ENCODE measurements at regions not wholly inside any gene's neighbourhood (a gene's known extent, or its start where the extent isn't known, plus 50 kb on each side); places are given as distances from the start of the nearest gene placed in this dataset.

- TF ChIP-seq PRDM6 (tag by site-specific recombination; IDR thresholded peaks at IDR 0.05) (no peak), SCRT1 (tag by site-specific recombination; IDR thresholded peaks at IDR 0.05; ENCODE audit: borderline replicate concordance) (no peak), ZNF701 (tag by site-specific recombination; IDR thresholded peaks at IDR 0.05) (no peak), ZNF169 (tag by site-specific recombination; IDR thresholded peaks at IDR 0.05) (no peak), ZNF223 (tag by site-specific recombination; IDR thresholded peaks at IDR 0.05) (no peak), ZNF521 (tag by site-specific recombination; IDR thresholded peaks at IDR 0.05) (no peak)
Measured at GRCh38 chr13:107365466-107366215, 797.7 kb upstream of the ARGLU1 start (continued).

- H3K27ac ChIP-seq (ENCODE audit: extremely low read depth, low read depth, low read length), result no peak overlapping the region
- H3K4me3 ChIP-seq (ENCODE audit: low read depth, low read length), result no peak overlapping the region
- no peaks in the 10 kb centered on the region for H3K9me3 ChIP-seq (ENCODE audit: control insufficient read depth, insufficient read depth, low read depth, low read length)
- no peak for TF ChIP-seq ZNF549 (tag by site-specific recombination; IDR thresholded peaks at IDR 0.05)
- no peak for TF ChIP-seq ZNF544 (tag by site-specific recombination; IDR thresholded peaks at IDR 0.05)
- TF ChIP-seq, protein P1, sequence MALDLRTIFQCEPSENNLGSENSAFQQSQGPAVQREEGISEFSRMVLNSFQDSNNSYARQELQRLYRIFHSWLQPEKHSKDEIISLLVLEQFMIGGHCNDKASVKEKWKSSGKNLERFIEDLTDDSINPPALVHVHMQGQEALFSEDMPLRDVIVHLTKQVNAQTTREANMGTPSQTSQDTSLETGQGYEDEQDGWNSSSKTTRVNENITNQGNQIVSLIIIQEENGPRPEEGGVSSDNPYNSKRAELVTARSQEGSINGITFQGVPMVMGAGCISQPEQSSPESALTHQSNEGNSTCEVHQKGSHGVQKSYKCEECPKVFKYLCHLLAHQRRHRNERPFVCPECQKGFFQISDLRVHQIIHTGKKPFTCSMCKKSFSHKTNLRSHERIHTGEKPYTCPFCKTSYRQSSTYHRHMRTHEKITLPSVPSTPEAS (tag by site-specific recombination; IDR thresholded peaks at IDR 0.05), result no peak
- no peak for TF ChIP-seq ZNF140 (tag by site-specific recombination; IDR thresholded peaks at IDR 0.05)
- TF ChIP-seq GLIS1 (tag by site-specific recombination; IDR thresholded peaks at IDR 0.05), result no peak
- TF ChIP-seq ZNF692 (tag by site-specific recombination; IDR thresholded peaks at IDR 0.05), result no peak
- TF ChIP-seq, protein P2, sequence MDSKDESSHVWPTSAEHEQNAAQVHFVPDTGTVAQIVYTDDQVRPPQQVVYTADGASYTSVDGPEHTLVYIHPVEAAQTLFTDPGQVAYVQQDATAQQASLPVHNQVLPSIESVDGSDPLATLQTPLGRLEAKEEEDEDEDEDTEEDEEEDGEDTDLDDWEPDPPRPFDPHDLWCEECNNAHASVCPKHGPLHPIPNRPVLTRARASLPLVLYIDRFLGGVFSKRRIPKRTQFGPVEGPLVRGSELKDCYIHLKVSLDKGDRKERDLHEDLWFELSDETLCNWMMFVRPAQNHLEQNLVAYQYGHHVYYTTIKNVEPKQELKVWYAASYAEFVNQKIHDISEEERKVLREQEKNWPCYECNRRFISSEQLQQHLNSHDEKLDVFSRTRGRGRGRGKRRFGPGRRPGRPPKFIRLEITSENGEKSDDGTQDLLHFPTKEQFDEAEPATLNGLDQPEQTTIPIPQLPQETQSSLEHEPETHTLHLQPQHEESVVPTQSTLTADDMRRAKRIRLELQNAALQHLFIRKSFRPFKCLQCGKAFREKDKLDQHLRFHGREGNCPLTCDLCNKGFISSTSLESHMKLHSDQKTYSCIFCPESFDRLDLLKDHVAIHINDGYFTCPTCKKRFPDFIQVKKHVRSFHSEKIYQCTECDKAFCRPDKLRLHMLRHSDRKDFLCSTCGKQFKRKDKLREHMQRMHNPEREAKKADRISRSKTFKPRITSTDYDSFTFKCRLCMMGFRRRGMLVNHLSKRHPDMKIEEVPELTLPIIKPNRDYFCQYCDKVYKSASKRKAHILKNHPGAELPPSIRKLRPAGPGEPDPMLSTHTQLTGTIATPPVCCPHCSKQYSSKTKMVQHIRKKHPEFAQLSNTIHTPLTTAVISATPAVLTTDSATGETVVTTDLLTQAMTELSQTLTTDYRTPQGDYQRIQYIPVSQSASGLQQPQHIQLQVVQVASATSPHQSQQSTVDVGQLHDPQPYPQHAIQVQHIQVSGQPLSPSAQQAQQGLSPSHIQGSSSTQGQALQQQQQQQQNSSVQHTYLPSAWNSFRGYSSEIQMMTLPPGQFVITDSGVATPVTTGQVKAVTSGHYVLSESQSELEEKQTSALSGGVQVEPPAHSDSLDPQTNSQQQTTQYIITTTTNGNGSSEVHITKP (tag by site-specific recombination; IDR thresholded peaks at IDR 0.05), result no peak
- CTCF ChIA-PET, result no interaction called here
- POLR2A ChIA-PET, result no interaction called here
- H3K36me3 ChIP-seq (ENCODE audit: control insufficient read depth in 2 of 2, insufficient read depth in 1 of 2, low read length in 2 of 2), result no peaks in the 10 kb centered on the region
- H3K4me1 ChIP-seq (ENCODE audit: control insufficient read depth, insufficient read depth, low read length), result no peaks in the 10 kb centered on the region
Measured at GRCh38 chr13:107364658-107365057, 796.7 kb upstream of the ARGLU1 start.

- H3K36me3 ChIP-seq (ENCODE audit: control insufficient read depth in 2 of 2, insufficient read depth in 1 of 2, low read length in 2 of 2), result no peaks in the 10 kb centered on the region
- H3K4me1 ChIP-seq (ENCODE audit: control insufficient read depth, insufficient read depth, low read length), result no peaks in the 10 kb centered on the region
- H3K4me3 ChIP-seq (ENCODE audit: low read depth, low read length), result no peak overlapping the region
- H3K27ac ChIP-seq (ENCODE audit: extremely low read depth, low read depth, low read length), result no peak overlapping the region
- ChIA-PET CTCF (no interaction called here), POLR2A (no interaction called here)
- H3K9me3 ChIP-seq (ENCODE audit: control insufficient read depth, insufficient read depth, low read depth, low read length), result no peaks in the 10 kb centered on the region
- TF ChIP-seq ZNF776 (tag by site-specific recombination; IDR thresholded peaks at IDR 0.05; ENCODE audit: borderline replicate concordance), result no peak
- TF ChIP-seq SP7 (tag by site-specific recombination; IDR thresholded peaks at IDR 0.05), result no peak
- no peak for TF ChIP-seq ZNF473 (tag by site-specific recombination; IDR thresholded peaks at IDR 0.05)
- TF ChIP-seq ZNF433 (tag by site-specific recombination; IDR thresholded peaks at IDR 0.05; ENCODE audit: low read depth), result no peak
- TF ChIP-seq ZNF2 (tag by site-specific recombination; IDR thresholded peaks at IDR 0.05), result no peak
- TF ChIP-seq ZNF626 (tag by site-specific recombination; IDR thresholded peaks at IDR 0.05), result no peak
- no peak for TF ChIP-seq OSR2 (tag by site-specific recombination; IDR thresholded peaks at IDR 0.05)
- no peak for TF ChIP-seq ZNF548 (tag by site-specific recombination; IDR thresholded peaks at IDR 0.05)
- TF ChIP-seq ZNF391 (tag by site-specific recombination; IDR thresholded peaks at IDR 0.05; ENCODE audit: borderline replicate concordance, low read depth), result no peak
- no peak for TF ChIP-seq TRIM28 (IDR thresholded peaks at IDR 0.05; ENCODE audit: borderline replicate concordance, low read length)
- no peak for TF ChIP-seq ZNF341 (tag by site-specific recombination; IDR thresholded peaks at IDR 0.05; ENCODE audit: low read depth)
- no peak for TF ChIP-seq ZNF423 (tag by site-specific recombination; IDR thresholded peaks at IDR 0.05)
- TF ChIP-seq BCL11A (tag by site-specific recombination; IDR thresholded peaks at IDR 0.05; ENCODE audit: low read depth), result no peak
- TF ChIP-seq ZNF623 (tag by site-specific recombination; IDR thresholded peaks at IDR 0.05), result no peak
- TF ChIP-seq ZNF132 (tag by site-specific recombination; IDR thresholded peaks at IDR 0.05; ENCODE audit: borderline replicate concordance), result no peak
Measured at GRCh38 chr13:107361666-107362065, 793.7 kb upstream of the ARGLU1 start.
